Cerebellar nuclear complex (tissue), 1 donor: ENCODE measurements at regions not wholly inside any gene's neighbourhood (a gene's known extent, or its start where the extent isn't known, plus 50 kb on each side); places are given as distances from the start of the nearest gene placed in this dataset.
A peak's percentile ranks its signal among the peaks of the same experiment; 100 is the strongest.

Experiments
- DNase-seq, 2 experiments: peaks; one replicate each; lab custom pipeline; 2025; lab: John Stamatoyannopoulos, UW

DNA sequence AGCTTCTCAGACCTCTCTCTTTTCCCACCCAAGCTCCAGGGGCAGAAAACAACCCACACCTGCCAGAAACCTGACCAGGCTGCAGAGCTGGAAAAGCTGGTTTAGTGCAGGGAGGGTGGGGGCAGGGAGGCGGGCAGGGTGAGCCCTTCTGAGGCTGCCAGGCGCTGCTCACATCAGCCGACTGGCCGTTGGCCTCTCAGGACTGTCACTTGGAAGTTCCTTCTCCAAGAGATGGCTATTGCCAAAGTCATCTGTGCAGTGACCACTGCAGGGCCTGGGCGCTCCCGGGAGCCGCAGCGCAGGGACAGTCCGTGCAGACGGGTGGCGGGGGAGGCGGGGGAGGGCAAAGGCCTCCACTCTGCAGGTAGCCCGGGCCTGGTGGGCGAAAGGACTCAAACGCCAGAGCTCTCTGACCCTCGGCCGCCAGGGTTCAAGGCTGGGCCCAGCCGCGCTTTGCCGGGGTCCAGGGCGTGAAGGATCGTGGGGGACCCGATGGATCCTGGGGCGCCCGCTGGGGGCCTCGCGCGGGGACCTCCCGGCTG, 205.0 kb upstream of the IER5L start:
- DNase-seq, result no peak

GRCh38 chr9:129382281-129383018, 204.4 kb upstream of the IER5L start:
- DNase-seq, result peak in 1 of 2 experiments; percentile 3

DNA sequence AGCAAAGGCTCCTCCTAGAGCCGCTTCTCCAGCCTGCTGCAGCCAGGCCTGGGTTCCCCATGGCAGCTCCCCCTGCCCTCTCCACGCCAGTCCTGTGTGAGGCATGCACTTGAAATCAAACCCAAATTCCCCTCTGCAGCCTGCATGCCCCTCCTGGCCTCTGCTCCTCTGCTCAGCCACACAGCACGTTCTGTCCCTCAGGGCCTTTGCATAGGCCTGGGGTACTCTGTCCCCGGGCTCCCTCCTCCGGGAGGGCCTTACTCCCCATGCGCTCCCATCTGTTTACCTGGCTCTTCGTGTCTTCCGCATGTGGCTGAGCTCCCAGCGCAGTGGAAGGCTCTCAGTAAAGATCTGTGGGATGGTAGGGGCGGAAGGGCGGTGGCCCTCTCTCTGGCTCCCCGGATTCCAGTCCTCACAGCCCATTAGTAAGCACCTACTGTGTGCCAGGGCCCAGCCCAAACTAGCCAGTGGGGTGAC, 203.5 kb upstream of the IER5L start:
- DNase-seq, result no peak

GRCh38 chr9:129380961-129381401, 202.9 kb upstream of the IER5L start:
- no peak for DNase-seq

DNA sequence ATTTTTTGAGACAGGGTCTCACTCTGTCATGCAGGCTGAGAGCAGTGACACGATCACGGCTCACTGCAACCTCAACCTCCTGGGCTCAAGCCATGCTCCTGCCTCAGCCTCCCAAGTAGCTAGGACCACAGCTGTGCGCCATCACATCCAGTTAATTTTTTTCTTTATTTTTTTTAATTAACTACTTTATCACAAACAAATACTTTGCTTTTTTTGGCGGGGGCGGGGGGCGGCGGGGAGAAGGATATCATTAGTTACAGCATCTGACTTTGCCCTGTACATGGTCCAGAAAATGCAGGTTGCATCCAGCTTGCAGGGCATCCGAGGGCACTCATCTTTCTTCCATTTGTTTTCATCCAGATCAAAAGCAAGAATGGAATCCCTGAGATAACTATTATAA, 201.8 kb upstream of the IER5L start:
- DNase-seq, result no peak

- DNase-seq, result no peak
Measured at GRCh38 chr9:129379181-129379836, 201.2 kb upstream of the IER5L start.

GRCh38 chr9:129377931-129378661, 200.0 kb upstream of the IER5L start:
- no peak for DNase-seq

GRCh38 chr9:129377181-129377580, 199.1 kb upstream of the IER5L start:
- DNase-seq, result no peak

DNA sequence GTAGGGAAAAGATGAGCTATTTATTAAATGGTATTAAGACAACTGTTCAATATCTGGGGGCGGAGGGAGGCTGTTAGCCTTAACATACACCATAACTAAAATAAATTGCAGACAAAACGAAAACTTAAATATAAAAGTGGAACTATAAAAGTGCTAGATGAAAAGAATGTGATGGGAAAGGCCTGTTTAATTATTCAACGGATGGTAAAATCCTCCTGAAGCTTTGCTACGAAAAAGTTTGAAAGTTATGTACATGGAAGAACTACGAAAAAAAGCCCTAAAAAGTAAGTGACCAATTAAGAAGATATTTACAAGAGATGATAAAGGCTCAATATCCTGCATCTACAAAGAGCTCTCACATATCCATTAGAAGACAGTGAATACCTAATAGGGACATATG, 197.8 kb upstream of the IER5L start:
- no peak for DNase-seq

GRCh38 chr9:129374651-129375050, 196.6 kb upstream of the IER5L start:
- DNase-seq, result no peak

DNA sequence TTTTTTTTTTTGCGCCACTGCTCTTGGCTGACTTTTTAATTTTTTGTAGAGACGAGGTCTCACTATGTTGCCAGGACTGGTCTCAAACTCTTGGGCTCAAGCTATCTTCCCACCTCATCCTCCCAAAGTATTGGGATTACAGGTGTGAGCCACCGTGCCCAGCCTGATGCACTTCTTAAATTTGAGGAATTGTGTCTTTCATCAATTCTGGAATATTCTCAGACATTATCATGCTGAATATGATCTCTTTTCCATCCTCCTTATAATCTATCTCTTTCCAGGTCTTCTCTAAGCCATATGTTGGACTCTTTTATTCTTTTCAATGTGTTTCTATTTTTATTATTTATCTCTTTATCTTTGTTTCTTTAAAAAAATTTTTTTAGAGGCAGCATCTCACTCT, 196.2 kb upstream of the IER5L start:
- DNase-seq, result no peak

GRCh38 chr9:129373361-129373760, 195.3 kb upstream of the IER5L start:
- DNase-seq, result no peak

DNA sequence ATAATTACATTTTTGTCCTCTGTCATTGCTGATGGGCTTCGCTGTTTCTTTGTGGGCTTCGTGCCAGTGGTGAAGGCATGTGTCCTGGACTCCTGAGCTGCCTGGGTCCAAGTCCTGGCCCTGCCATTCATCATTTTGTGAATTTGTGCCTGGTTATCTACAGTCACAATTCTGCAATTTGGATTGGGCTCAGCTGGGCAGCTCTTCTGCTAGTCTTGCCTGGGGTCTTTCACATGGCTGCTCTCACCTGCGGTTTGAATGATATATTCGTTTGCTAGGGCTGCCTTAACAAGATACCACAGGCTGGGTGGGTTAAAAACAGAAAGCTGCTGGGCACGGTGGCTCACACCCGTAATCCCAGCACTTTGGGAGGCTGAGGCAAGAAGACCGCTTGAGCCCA, 192.7 kb upstream of the IER5L start:
- no peak for DNase-seq

DNA sequence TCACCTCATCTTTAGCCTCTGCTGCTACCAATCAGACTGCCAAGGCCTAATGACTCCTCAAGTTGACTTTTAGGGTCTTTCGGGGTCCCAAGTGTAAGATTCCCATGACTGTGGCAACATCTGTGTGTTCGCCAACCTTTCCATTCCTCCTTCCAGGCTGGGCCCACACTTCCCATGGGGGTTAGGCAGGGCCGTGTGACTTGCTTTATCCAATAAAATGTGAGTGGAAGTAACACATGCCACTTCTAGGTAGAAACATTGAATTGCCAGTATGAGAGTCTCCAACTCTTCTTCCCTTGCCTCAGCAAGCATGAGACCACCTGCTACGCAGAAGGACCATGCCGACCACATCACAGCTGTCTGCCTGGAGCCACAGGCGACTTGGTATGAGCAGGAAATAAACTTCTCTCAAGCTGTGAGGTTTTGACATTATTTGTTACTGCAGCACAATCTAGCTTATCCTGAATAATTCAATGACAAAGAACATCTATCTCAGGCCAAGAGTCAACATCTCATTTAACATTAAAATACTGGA, 190.4 kb upstream of the IER5L start:
- no peak for DNase-seq

- no peak for DNase-seq
Measured at GRCh38 chr9:129367287-129367686, 189.2 kb upstream of the IER5L start.

DNA sequence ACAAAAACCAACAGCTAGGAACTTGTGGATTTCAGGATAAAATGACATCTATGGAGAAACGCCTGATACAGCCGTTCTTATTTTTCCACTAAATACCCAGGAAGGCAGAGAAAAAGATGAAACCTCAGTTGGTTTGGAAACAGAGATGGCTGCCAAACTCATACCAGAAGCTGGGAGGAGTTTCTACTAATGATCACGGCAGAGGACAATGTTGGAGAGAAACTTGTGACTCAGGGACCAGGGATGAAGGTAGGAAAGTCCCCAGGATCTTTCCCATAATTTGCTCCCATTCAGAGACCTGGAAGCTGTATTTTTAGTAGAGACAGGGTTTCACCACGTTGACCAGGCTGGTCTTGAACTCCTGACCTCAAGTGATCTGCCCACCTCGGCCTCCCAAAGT, 187.1 kb upstream of the IER5L start:
- no peak for DNase-seq

DNA sequence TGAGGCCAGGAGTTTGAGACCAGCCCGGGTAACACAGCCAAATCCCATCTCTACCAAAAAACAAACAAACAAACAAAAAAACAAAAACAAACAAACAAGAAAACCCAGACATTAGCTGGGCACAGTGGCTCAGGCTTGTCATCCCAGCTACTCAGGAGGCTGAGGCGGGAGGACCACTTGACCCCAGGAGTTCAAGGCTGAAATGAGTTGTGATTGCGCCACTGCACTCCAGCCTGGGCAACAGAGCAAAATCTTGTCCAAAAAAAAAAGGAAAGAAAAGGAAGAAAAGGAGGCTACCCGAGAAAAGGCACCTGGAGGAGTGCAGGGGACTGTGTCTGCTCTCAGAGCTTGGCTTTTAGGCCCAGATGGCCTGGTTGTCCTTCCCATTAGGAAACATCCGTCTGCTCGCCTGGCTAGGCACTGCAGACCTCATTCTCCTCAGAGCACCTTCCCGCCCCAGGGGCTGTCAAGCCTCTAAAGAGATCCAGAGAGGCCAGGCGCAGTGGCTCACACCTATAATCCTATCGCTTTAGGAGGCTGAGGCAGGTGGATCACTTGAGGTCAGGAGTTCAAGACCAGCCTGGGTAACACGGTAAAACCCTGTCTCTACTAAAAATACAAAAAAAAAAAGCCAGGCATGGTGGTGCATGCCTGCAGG, 185.3 kb upstream of the IER5L start:
- no peak for DNase-seq

GRCh38 chr9:129362287-129363000, 184.4 kb upstream of the IER5L start:
- DNase-seq, result no peak

DNA sequence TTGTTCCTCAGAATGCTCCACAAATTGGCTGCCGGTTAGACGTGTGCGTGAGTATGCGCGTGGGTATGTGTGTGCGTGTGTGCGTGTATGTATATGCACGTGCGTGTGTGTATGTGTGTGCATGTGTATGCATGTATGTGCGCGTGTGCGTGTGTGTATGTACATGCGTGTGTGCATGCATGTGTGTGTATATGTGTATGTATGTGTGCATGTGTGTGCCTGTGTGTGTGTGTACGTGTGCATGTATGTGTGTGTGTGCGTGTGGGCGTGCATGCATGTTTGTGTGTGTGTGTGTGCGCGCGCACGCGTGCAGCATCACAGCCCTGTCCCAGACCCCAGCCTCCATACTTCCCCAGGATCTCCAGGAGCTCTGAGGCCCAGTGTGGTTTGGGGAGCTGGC, 183.1 kb upstream of the IER5L start:
- no peak for DNase-seq

- DNase-seq, result no peak
Measured at GRCh38 chr9:129359916-129360536, 182.0 kb upstream of the IER5L start.
